ENCODE measurements at regions not wholly inside any gene's neighbourhood (a gene's known extent, or its start where the extent isn't known, plus 50 kb on each side); places are given as distances from the start of the nearest gene placed in this dataset.

GRCh38 chr10:31081937-31082840 lies 50.5 kb upstream of the ZNF438 start:
- no peak for TF ChIP-seq CTCF (IDR thresholded peaks at IDR 0.05; ENCODE audit: control insufficient read depth, insufficient read depth, low read depth, low read length, missing control alignments)
- no peak for DNase-seq (ENCODE audit: low read depth)
- H3K4me3 ChIP-seq (ENCODE audit: control insufficient read depth, low read depth, low read length) = no peak overlapping the region

GRCh38 chr10:31083765-31084184 lies 52.1 kb upstream of the ZNF438 start:
- no peak overlapping the region for H3K4me3 ChIP-seq (ENCODE audit: control insufficient read depth, low read depth, low read length)
- TF ChIP-seq CTCF (IDR thresholded peaks at IDR 0.05; ENCODE audit: control insufficient read depth, insufficient read depth, low read depth, low read length, missing control alignments) = peak; percentile 43
- DNase-seq (ENCODE audit: low read depth) = no peak

DNA sequence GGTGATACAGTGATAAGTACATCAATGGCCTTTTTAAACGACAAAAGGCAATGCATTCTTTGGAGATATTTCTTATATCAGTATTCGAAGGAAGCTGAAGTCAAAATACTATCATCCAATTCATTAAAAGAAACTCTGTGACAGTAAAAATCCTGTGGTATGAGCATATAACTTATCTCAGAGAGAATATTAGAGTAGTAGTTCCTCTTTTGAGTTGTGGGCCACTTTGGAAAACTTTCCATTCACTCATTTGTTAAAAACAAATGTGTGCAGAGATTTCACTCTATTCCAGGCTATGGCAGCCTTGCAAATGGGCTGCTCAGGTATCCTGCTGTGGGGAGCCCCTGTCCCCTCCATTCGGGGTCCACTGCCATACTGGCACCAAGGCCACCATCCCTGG lies 55.3 kb upstream of the ZNF438 start:
- DNase-seq (ENCODE audit: low read depth) = no peak
- TF ChIP-seq CTCF (IDR thresholded peaks at IDR 0.05; ENCODE audit: control insufficient read depth, insufficient read depth, low read depth, low read length, missing control alignments) = no peak
- H3K4me3 ChIP-seq (ENCODE audit: control insufficient read depth, low read depth, low read length) = no peak overlapping the region

- no peak for DNase-seq (ENCODE audit: low read depth)
- no peak for TF ChIP-seq CTCF (IDR thresholded peaks at IDR 0.05; ENCODE audit: control insufficient read depth, insufficient read depth, low read depth, low read length, missing control alignments)
- H3K4me3 ChIP-seq (ENCODE audit: control insufficient read depth, low read depth, low read length) = no peak overlapping the region
These were observed 56.2 kb upstream of the ZNF438 start for GRCh38 chr10:31087851-31088250.

- no peak for DNase-seq (ENCODE audit: low read depth)
- H3K4me3 ChIP-seq (ENCODE audit: control insufficient read depth, low read depth, low read length) = no peak overlapping the region
- no peak for TF ChIP-seq CTCF (IDR thresholded peaks at IDR 0.05; ENCODE audit: control insufficient read depth, insufficient read depth, low read depth, low read length, missing control alignments)
These were observed 59.4 kb upstream of the ZNF438 start for GRCh38 chr10:31090894-31091607.

DNA sequence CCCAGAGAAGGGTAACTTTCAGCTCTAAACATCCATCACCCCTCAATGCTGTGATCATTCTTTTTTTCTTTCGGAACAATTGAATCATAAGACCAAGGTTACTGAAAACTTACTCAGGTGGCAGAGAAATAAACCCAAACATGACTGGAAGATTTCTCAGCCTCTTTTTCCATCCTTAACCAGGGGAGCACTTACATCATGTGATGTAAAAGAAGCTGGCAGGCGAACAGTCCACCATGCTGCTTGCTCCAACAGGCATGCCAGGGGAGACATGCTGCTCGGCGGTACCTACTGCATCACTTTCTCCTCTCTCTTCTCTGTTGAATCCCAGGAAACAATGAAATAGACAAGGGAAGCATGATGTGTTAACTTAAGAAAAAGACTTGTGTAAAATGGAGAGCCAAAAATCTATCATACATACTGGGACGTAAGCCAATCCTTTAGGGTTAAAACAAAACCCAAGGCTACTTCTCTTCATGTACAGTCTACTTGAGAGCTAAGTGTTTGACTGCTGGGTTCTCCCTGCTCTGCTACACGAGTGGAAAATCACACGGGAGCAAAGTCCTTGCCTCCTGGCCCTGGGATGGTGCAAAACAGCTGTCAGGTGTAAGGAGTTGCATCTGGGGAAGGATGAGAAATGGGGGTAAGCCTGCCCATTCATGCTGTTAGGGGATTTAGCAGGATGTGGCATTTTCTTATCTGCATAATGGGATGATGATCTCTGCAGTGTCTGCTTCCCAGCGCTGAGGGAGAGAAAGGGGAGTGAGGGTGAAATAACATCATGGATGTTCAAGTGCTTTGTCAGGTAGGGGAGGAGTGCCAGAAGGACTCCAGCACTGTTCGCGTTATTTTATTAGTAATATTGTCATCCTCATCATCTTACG lies 64.3 kb upstream of the ZNF438 start:
- DNase-seq (ENCODE audit: low read depth) = no peak

More for the DNA sequence above, 64.3 kb upstream of the ZNF438 start:
- no peak overlapping the region for H3K4me3 ChIP-seq (ENCODE audit: control insufficient read depth, low read depth, low read length)
- no peak for TF ChIP-seq CTCF (IDR thresholded peaks at IDR 0.05; ENCODE audit: control insufficient read depth, insufficient read depth, low read depth, low read length, missing control alignments)
